ENCODE measurements at regions not wholly inside any gene's neighbourhood (a gene's known extent, or its start where the extent isn't known, plus 50 kb on each side); places are given as distances from the start of the nearest gene placed in this dataset.
"Not testable (repeated sequence)": the region's sequence is repeated elsewhere in the genome, so short reads cannot be mapped to it uniquely, and the experiment has no call there.

GRCh38 chr2:89785528-89785927, 1094.1 kb downstream of the RPIA start:
- not testable (repeated sequence) for TF ChIP-seq CTCF (conservative IDR thresholded peaks at IDR 0.05); EZH2 (IDR thresholded peaks at IDR 0.05; ENCODE audit: low read depth)
